ENCODE measurements at regions not wholly inside any gene's neighbourhood (a gene's known extent, or its start where the extent isn't known, plus 50 kb on each side); places are given as distances from the start of the nearest gene placed in this dataset.

DNA sequence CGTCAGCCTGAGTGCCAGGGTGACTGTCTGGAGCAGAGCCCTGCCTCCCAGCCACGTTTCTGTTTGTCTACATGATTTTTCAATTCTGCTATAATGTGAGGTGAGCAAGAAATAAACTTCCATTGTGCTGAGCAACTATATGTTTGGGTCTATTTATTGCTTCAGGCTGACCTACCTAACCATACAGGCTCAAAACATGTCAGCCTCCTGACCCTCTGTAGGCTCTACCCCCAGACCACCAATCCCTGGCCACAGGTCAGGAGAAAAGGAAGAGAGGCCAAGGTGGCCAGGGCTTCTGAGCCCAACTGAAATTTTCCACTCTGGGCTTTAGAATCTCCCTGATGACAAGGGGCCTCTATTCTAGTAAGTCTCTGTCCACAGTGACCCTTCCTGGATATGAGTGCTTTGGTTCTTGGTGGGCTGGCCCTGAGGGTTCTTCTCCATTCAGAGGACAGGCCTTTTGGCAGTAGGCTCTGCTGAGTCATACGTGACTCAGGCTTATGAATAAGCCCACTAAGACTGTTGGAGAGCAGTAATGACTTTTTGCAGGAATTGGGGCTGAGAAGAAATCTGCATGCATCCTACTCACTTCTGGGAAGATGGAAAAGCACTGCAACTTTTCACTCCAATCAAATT, 117.2 kb upstream of the TBCA start (continued):
- no peak for TF ChIP-seq NR2C2 (CRISPR knock-in tag; IDR thresholded peaks at IDR 0.05)
- peak; percentile 55; the same call in 1 of the 2 replicates for TF ChIP-seq NR2C2 (tag; IDR thresholded peaks at IDR 0.05)
- no peak for TF ChIP-seq YBX1 (IDR thresholded peaks at IDR 0.05)
- TF ChIP-seq SPI1 (IDR thresholded peaks at IDR 0.05; ENCODE audit: borderline replicate concordance, low read depth, low read length): no peak
- no peak for TF ChIP-seq PRMT5 (CRISPR knock-in tag; IDR thresholded peaks at IDR 0.05)
- TF ChIP-seq, protein P1, sequence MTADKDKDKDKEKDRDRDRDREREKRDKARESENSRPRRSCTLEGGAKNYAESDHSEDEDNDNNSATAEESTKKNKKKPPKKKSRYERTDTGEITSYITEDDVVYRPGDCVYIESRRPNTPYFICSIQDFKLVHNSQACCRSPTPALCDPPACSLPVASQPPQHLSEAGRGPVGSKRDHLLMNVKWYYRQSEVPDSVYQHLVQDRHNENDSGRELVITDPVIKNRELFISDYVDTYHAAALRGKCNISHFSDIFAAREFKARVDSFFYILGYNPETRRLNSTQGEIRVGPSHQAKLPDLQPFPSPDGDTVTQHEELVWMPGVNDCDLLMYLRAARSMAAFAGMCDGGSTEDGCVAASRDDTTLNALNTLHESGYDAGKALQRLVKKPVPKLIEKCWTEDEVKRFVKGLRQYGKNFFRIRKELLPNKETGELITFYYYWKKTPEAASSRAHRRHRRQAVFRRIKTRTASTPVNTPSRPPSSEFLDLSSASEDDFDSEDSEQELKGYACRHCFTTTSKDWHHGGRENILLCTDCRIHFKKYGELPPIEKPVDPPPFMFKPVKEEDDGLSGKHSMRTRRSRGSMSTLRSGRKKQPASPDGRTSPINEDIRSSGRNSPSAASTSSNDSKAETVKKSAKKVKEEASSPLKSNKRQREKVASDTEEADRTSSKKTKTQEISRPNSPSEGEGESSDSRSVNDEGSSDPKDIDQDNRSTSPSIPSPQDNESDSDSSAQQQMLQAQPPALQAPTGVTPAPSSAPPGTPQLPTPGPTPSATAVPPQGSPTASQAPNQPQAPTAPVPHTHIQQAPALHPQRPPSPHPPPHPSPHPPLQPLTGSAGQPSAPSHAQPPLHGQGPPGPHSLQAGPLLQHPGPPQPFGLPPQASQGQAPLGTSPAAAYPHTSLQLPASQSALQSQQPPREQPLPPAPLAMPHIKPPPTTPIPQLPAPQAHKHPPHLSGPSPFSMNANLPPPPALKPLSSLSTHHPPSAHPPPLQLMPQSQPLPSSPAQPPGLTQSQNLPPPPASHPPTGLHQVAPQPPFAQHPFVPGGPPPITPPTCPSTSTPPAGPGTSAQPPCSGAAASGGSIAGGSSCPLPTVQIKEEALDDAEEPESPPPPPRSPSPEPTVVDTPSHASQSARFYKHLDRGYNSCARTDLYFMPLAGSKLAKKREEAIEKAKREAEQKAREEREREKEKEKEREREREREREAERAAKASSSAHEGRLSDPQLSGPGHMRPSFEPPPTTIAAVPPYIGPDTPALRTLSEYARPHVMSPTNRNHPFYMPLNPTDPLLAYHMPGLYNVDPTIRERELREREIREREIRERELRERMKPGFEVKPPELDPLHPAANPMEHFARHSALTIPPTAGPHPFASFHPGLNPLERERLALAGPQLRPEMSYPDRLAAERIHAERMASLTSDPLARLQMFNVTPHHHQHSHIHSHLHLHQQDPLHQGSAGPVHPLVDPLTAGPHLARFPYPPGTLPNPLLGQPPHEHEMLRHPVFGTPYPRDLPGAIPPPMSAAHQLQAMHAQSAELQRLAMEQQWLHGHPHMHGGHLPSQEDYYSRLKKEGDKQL (CRISPR knock-in tag; IDR thresholded peaks at IDR 0.05; ENCODE audit: borderline replicate concordance): no peak
- TF ChIP-seq BHLHE40 (IDR thresholded peaks at IDR 0.05; ENCODE audit: low read length): no peak
- TF ChIP-seq, protein P2, sequence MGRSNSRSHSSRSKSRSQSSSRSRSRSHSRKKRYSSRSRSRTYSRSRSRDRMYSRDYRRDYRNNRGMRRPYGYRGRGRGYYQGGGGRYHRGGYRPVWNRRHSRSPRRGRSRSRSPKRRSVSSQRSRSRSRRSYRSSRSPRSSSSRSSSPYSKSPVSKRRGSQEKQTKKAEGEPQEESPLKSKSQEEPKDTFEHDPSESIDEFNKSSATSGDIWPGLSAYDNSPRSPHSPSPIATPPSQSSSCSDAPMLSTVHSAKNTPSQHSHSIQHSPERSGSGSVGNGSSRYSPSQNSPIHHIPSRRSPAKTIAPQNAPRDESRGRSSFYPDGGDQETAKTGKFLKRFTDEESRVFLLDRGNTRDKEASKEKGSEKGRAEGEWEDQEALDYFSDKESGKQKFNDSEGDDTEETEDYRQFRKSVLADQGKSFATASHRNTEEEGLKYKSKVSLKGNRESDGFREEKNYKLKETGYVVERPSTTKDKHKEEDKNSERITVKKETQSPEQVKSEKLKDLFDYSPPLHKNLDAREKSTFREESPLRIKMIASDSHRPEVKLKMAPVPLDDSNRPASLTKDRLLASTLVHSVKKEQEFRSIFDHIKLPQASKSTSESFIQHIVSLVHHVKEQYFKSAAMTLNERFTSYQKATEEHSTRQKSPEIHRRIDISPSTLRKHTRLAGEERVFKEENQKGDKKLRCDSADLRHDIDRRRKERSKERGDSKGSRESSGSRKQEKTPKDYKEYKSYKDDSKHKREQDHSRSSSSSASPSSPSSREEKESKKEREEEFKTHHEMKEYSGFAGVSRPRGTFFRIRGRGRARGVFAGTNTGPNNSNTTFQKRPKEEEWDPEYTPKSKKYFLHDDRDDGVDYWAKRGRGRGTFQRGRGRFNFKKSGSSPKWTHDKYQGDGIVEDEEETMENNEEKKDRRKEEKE (IDR thresholded peaks at IDR 0.05; ENCODE audit: borderline replicate concordance in 1 of 2, control insufficient read depth in 1 of 2, low read depth in 2 of 2, low read length in 1 of 2): no peak
- TF ChIP-seq BRCA1 (IDR thresholded peaks at IDR 0.05): no peak
- TF ChIP-seq BRCA1 (CRISPR knock-in tag; IDR thresholded peaks at IDR 0.05): no peak
- TF ChIP-seq MAFG (tag; conservative IDR thresholded peaks at IDR 0.05): peak; percentile 92
- TF ChIP-seq ZNF561 (CRISPR knock-in tag; conservative IDR thresholded peaks at IDR 0.05): no peak
- no peak for TF ChIP-seq THRB (CRISPR knock-in tag; conservative IDR thresholded peaks at IDR 0.05)
- TF ChIP-seq PHF8 (IDR thresholded peaks at IDR 0.05; ENCODE audit: borderline replicate concordance, low read length): no peak
- no peak for TF ChIP-seq ZEB2 (IDR thresholded peaks at IDR 0.05)
- TF ChIP-seq HLTF (IDR thresholded peaks at IDR 0.05): no peak
- no peak for TF ChIP-seq ZNF239 (CRISPR knock-in tag; IDR thresholded peaks at IDR 0.05)
- no peak for TF ChIP-seq U2AF1 (optimal IDR thresholded peaks at IDR 0.05; ENCODE audit: low read depth, low read length)
- no peak for TF ChIP-seq CHD1 (IDR thresholded peaks at IDR 0.05; ENCODE audit: low read length)
- no peak for TF ChIP-seq MEF2D (tag; conservative IDR thresholded peaks at IDR 0.05; ENCODE audit: low read depth)
- TF ChIP-seq LEF1 (IDR thresholded peaks at IDR 0.05): no peak
- TF ChIP-seq TBP (optimal IDR thresholded peaks at IDR 0.05; ENCODE audit: low read depth, low read length): no peak
